ENCODE measurements at regions not wholly inside any gene's neighbourhood (a gene's known extent, or its start where the extent isn't known, plus 50 kb on each side); places are given as distances from the start of the nearest gene placed in this dataset.

- 62 to 75% methylated on average over 13 of the region's 13 CpGs for WGBS, 2 donors
- no peak for FAIRE-seq
Measured at GRCh38 chr5:32990593-32991420, 279.7 kb downstream of the NPR3 start.

GRCh38 chr5:32991421-32991815 lies 280.3 kb downstream of the NPR3 start:
- Histone ChIP-seq H3K27ac (no peak overlapping the region), H3K27me3 (no peaks in the 10 kb centered on the region), H3K9me3 (no peaks in the 10 kb centered on the region), H3K4me3 (no peak overlapping the region), H3K36me3 (no peaks in the 10 kb centered on the region), H3K4me1 (no peaks in the 10 kb centered on the region)
- TF ChIP-seq CTCF (IDR thresholded peaks at IDR 0.05), result no peak
- ATAC-seq (no peak), DNase-seq (no peak), FAIRE-seq (no peak)
- intact Hi-C loops (cut with DNase I), result no loop called here
- WGBS, 2 donors, result 60 to 61% methylated on average over 9 of the region's 9 CpGs

More at GRCh38 chr5:32990593-32991420, 279.7 kb downstream of the NPR3 start:
- Histone ChIP-seq H3K27ac (no peak overlapping the region), H3K9me3 (no peaks in the 10 kb centered on the region), H3K27me3 (no peaks in the 10 kb centered on the region), H3K4me3 (no peak overlapping the region), H3K4me1 (no peaks in the 10 kb centered on the region), H3K36me3 (no peaks in the 10 kb centered on the region)
- no peak for ATAC-seq
- intact Hi-C loops (cut with DNase I), result no loop called here
- no peak for TF ChIP-seq CTCF (IDR thresholded peaks at IDR 0.05)
- no peak for DNase-seq

- intact Hi-C loops (cut with DNase I), result no loop called here
- DNase-seq (no peak), ATAC-seq (no peak), FAIRE-seq (no peak)
- Histone ChIP-seq H3K27ac (no peak overlapping the region), H3K27me3 (no peaks in the 10 kb centered on the region), H3K36me3 (no peaks in the 10 kb centered on the region), H3K9me3 (no peaks in the 10 kb centered on the region), H3K4me1 (no peaks in the 10 kb centered on the region), H3K4me3 (no peak overlapping the region)
- no peak for TF ChIP-seq CTCF (IDR thresholded peaks at IDR 0.05)
- 36 to 56% methylated on average over 1 of the region's 1 CpG for WGBS, 2 donors
Measured at GRCh38 chr5:32996336-32996735, 285.2 kb downstream of the NPR3 start.

GRCh38 chr5:33008751-33009418 lies 297.8 kb downstream of the NPR3 start:
- WGBS, 2 donors, result 38 to 44% methylated on average over 6 of the region's 6 CpGs
- ATAC-seq (no peak), DNase-seq (no peak), FAIRE-seq (no peak)
- no peak overlapping the region for H3K27ac ChIP-seq
- no peak for TF ChIP-seq CTCF (IDR thresholded peaks at IDR 0.05)
- H3K4me3 ChIP-seq, result no peak overlapping the region
- H3K27me3 ChIP-seq, result no peaks in the 10 kb centered on the region
- H3K9me3 ChIP-seq, result no peaks in the 10 kb centered on the region
- intact Hi-C loops (cut with DNase I), result no loop called here
- no peaks in the 10 kb centered on the region for H3K36me3 ChIP-seq
- H3K4me1 ChIP-seq, result no peaks in the 10 kb centered on the region

- FAIRE-seq, result no peak
- Histone ChIP-seq H3K4me3 (no peak overlapping the region), H3K9me3 (no peaks in the 10 kb centered on the region), H3K27ac (no peak overlapping the region), H3K4me1 (no peaks in the 10 kb centered on the region), H3K36me3 (no peaks in the 10 kb centered on the region), H3K27me3 (no peaks in the 10 kb centered on the region)
- intact Hi-C loops (cut with DNase I), result no loop called here
- DNase-seq, result no peak
- WGBS, 2 donors, result 48 to 59% methylated on average over 1 of the region's 1 CpG
- TF ChIP-seq CTCF (IDR thresholded peaks at IDR 0.05), result no peak
- no peak for ATAC-seq
Measured at GRCh38 chr5:33010846-33011245, 299.7 kb downstream of the NPR3 start.
